ENCODE measurements at regions not wholly inside any gene's neighbourhood (a gene's known extent, or its start where the extent isn't known, plus 50 kb on each side); places are given as distances from the start of the nearest gene placed in this dataset.

DNA sequence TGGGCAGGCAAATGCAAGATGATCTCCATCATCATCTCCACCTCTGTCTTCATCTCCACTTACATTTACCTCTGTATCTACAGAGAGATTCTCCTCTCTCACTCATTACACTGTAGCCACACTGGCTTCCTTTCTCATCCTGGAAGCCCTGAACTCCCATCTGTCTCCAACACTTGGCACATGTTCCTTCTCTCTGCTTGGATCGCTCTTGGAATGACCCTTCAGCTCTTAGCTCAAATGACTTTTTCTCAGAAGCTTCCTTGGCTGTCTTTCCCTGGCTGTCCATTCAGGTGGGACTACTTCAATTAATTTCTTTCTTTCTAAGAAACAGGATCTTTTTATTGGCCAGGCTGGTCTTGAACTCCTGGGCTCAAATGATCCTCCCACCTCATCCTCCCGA is 120.0 kb upstream of the KLF4 start:
- Histone ChIP-seq H3K36me3 (ENCODE audit: insufficient read depth, low read length) (no peaks in the 10 kb centered on the region), H3K9ac (ENCODE audit: low read length) (no peak overlapping the region), H3K4me3 (ENCODE audit: low read depth in 1 of 2, low read length in 2 of 2) (no peak overlapping the region), H3K4me1 (ENCODE audit: insufficient read depth, low read length) (no peaks in the 10 kb centered on the region), H3K27me3 (ENCODE audit: control insufficient read depth in 1 of 2, insufficient read depth in 2 of 2, low read length in 2 of 2) (no peaks in the 10 kb centered on the region), H3K9me3 (ENCODE audit: low read length) (no peaks in the 10 kb centered on the region), H3K27ac (ENCODE audit: low read depth, low read length) (no peak overlapping the region)

DNA sequence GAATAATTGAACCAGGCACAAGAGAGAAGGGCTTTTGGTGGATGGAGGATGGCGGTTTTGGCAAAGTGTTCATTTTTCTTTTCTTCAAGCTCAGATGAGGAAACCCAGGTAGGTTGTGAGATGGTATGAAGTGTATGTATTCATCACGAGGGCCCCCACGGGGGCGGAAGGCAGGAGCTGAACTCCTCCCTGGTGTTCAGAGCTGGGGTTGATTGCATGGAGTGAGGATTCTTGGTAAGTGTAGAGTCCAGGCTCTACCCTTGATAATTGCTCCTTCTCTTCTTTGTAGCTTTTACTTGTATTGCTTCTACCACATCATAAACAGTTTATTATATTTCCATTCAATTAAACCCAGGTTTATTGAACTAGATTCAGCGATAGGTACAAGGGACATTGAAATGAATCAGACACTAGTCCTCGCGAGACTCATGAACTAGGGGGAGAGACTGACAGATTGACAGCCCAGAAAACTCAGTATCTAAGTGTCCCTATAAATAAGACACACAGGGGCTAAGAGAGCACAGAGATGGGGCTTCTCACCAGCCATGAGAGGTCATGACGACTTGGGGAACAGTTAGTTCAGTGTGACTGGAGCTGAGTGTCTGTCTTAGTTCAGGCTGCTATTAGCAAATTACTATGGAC is 116.7 kb upstream of the KLF4 start:
- H3K4me3 ChIP-seq (ENCODE audit: low read depth in 1 of 2, low read length in 2 of 2): no peak overlapping the region
- no peak overlapping the region for H3K27ac ChIP-seq (ENCODE audit: low read depth, low read length)

DNA sequence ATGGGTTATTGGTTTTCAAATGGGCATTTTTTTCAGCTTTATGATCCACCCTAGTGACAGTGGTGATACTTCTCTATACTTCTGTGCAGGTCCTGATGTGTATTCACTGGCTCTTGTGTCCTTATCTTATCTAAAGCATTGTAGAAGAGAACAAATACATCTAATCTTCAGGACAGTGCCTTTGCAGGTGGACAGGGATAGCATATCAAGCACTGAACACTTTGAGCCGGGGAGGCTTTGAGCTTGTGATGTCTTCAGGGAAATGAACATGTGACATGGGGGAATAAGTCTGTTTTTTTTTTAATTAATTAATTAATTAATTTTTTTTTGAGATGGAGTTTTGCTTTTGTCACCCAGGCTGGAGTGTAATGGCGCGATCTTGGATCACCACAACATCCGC is 115.5 kb upstream of the KLF4 start:
- H3K4me1 ChIP-seq (ENCODE audit: insufficient read depth, low read length): peaks cover 5% of the 10 kb centered on the region
- H3K27me3 ChIP-seq (ENCODE audit: control insufficient read depth in 1 of 2, insufficient read depth in 2 of 2, low read length in 2 of 2): no peaks in the 10 kb centered on the region
- H3K9ac ChIP-seq (ENCODE audit: low read length): no peak overlapping the region
- no peaks in the 10 kb centered on the region for H3K9me3 ChIP-seq (ENCODE audit: low read length)
- no peaks in the 10 kb centered on the region for H3K36me3 ChIP-seq (ENCODE audit: insufficient read depth, low read length)
- no peak overlapping the region for H3K27ac ChIP-seq (ENCODE audit: low read depth, low read length)
- no peak overlapping the region for H3K4me3 ChIP-seq (ENCODE audit: low read depth in 1 of 2, low read length in 2 of 2)

More for the DNA sequence above, 116.7 kb upstream of the KLF4 start:
- no peaks in the 10 kb centered on the region for H3K4me1 ChIP-seq (ENCODE audit: insufficient read depth, low read length)
- no peaks in the 10 kb centered on the region for H3K36me3 ChIP-seq (ENCODE audit: insufficient read depth, low read length)
- H3K27me3 ChIP-seq (ENCODE audit: control insufficient read depth in 1 of 2, insufficient read depth in 2 of 2, low read length in 2 of 2): no peaks in the 10 kb centered on the region
- no peaks in the 10 kb centered on the region for H3K9me3 ChIP-seq (ENCODE audit: low read length)
- H3K9ac ChIP-seq (ENCODE audit: low read length): no peak overlapping the region

DNA sequence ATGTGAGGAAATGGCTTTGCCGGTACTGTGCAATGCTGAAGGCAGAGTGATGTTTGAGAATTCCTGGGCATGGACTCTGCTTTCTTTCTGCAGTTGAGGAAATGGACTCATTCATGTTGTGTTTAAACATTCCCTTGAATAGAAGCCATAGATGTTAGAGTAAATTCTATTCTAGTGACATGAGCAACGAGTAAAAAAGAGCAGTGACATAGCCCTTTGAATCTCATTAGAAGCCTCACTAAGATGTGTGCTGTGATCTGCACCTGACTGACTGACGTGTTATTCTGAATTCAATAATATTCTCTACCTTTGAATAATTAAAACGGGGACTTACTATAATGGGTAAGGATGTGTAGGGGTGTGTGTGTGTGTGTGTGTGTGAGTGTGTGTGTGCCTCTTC is 113.7 kb upstream of the KLF4 start:
- H3K9ac ChIP-seq (ENCODE audit: low read length): no peak overlapping the region
- no peaks in the 10 kb centered on the region for H3K36me3 ChIP-seq (ENCODE audit: insufficient read depth, low read length)
- no peak overlapping the region for H3K27ac ChIP-seq (ENCODE audit: low read depth, low read length)
- no peaks in the 10 kb centered on the region for H3K27me3 ChIP-seq (ENCODE audit: control insufficient read depth in 1 of 2, insufficient read depth in 2 of 2, low read length in 2 of 2)
- peaks cover 5% of the 10 kb centered on the region for H3K4me1 ChIP-seq (ENCODE audit: insufficient read depth, low read length)
- H3K9me3 ChIP-seq (ENCODE audit: low read length): no peaks in the 10 kb centered on the region
- no peak overlapping the region for H3K4me3 ChIP-seq (ENCODE audit: low read depth in 1 of 2, low read length in 2 of 2)

GRCh38 chr9:107600060-107600573 is 110.5 kb upstream of the KLF4 start:
- H3K4me3 ChIP-seq (ENCODE audit: low read depth in 1 of 2, low read length in 2 of 2): no peak overlapping the region
- H3K36me3 ChIP-seq (ENCODE audit: insufficient read depth, low read length): no peaks in the 10 kb centered on the region
- H3K9me3 ChIP-seq (ENCODE audit: low read length): no peaks in the 10 kb centered on the region
- H3K9ac ChIP-seq (ENCODE audit: low read length): no peak overlapping the region
- peaks cover 5% of the 10 kb centered on the region for H3K4me1 ChIP-seq (ENCODE audit: insufficient read depth, low read length)
- no peak overlapping the region for H3K27ac ChIP-seq (ENCODE audit: low read depth, low read length)
- H3K27me3 ChIP-seq (ENCODE audit: control insufficient read depth in 1 of 2, insufficient read depth in 2 of 2, low read length in 2 of 2): no peaks in the 10 kb centered on the region

DNA sequence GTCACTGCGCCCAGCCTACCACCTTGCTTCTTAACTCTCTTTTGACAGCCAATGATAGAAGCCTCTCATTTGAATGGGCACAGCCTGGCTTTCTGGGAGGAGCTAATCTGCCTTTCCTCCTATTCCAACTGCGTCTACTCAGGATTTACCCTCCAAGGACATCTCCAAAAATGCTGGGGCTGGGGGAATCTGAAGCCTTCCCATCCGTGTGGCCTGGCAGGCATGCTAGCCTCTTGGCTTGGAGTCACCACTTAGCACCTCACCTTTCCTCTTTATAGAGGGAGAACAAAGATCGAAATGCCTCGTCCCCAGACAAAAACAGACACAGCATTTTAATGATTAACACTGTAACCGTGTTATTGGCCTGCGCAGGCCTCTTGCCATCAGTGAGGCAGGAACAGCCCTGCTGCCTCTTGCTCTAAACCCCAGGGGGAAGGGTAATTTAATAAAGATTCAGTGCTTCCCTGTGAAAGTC is 108.2 kb upstream of the KLF4 start:
- H3K27me3 ChIP-seq (ENCODE audit: control insufficient read depth in 1 of 2, insufficient read depth in 2 of 2, low read length in 2 of 2): no peaks in the 10 kb centered on the region
- H3K9ac ChIP-seq (ENCODE audit: low read length): no peak overlapping the region
- H3K36me3 ChIP-seq (ENCODE audit: insufficient read depth, low read length): no peaks in the 10 kb centered on the region
- H3K9me3 ChIP-seq (ENCODE audit: low read length): no peaks in the 10 kb centered on the region
- H3K4me1 ChIP-seq (ENCODE audit: insufficient read depth, low read length): peaks cover 5% of the 10 kb centered on the region
- H3K4me3 ChIP-seq (ENCODE audit: low read depth in 1 of 2, low read length in 2 of 2): no peak overlapping the region
- H3K27ac ChIP-seq (ENCODE audit: low read depth, low read length): no peak overlapping the region

DNA sequence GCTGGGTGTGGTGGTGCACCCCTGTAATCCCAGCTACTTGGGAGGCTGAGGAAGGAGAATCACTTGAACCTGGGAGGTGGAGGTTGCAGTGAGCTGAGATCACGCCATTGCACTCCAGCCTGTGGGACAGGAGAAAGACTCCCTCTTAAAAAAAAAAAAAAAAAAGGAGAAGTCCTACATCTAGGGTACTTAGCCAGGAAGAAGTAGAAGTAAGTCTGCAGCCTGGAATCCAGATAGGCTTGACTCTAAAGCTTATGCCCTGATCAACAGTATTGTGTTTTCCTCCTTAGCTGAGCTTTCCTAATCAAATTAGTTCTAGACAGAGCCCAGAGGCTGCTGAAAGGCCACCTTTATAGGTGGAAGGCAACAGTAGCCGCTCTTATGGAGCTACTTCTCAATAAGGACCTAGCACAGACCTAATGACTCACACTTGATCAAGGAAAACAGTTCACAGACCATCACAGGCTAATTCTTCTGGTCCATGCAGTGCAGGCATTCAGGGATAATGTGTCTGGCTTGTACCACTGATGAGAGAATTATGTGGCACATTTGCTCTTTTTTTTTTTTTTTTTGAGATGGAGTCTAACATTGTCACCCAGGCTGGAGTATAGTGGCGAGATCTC is 105.5 kb upstream of the KLF4 start:
- no peak overlapping the region for H3K9ac ChIP-seq (ENCODE audit: low read length)
- no peaks in the 10 kb centered on the region for H3K4me1 ChIP-seq (ENCODE audit: insufficient read depth, low read length)

DNA sequence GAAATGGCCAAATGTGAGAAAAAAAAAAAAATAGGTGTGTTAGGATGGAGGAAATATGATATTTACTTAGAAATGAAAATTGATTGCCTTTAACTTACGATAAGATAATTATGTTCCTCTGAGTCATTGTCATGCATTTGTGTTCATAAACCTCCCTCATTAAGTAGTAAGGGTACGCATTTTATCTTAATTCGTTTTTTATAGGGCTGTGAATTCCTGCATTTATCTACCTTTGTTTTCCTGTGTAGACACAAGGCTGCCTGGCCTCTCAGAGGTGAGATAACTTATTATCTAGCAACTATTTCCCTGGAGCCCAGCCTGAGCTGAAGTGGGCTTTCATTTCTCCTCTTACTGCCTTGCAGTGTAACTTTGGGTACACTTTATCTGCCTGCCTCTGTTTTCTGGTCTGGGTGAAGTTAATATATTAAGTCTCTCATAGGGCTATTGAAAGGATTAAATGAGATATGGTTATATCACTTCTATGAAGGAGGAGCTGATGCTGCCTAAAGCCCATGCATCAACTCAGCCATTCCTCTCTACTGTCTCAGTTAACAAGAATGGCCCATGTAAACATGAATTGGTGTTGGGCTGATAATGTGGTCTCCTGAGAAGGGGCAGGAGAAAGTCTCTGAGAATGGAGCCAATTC is 103.8 kb upstream of the KLF4 start:
- no peak overlapping the region for H3K9ac ChIP-seq (ENCODE audit: low read length)

More for the DNA sequence above, 105.5 kb upstream of the KLF4 start:
- H3K4me3 ChIP-seq (ENCODE audit: low read depth in 1 of 2, low read length in 2 of 2): no peak overlapping the region
- H3K27me3 ChIP-seq (ENCODE audit: control insufficient read depth in 1 of 2, insufficient read depth in 2 of 2, low read length in 2 of 2): no peaks in the 10 kb centered on the region
- H3K27ac ChIP-seq (ENCODE audit: low read depth, low read length): no peak overlapping the region
- H3K36me3 ChIP-seq (ENCODE audit: insufficient read depth, low read length): no peaks in the 10 kb centered on the region
- no peaks in the 10 kb centered on the region for H3K9me3 ChIP-seq (ENCODE audit: low read length)

GRCh38 chr9:107592424-107592823 is 102.9 kb upstream of the KLF4 start:
- no peak overlapping the region for H3K27ac ChIP-seq (ENCODE audit: low read depth, low read length)
- no peaks in the 10 kb centered on the region for H3K9me3 ChIP-seq (ENCODE audit: low read length)
- no peak overlapping the region for H3K4me3 ChIP-seq (ENCODE audit: low read depth in 1 of 2, low read length in 2 of 2)
- H3K9ac ChIP-seq (ENCODE audit: low read length): no peak overlapping the region
- no peaks in the 10 kb centered on the region for H3K36me3 ChIP-seq (ENCODE audit: insufficient read depth, low read length)
- H3K4me1 ChIP-seq (ENCODE audit: insufficient read depth, low read length): no peaks in the 10 kb centered on the region
- H3K27me3 ChIP-seq (ENCODE audit: control insufficient read depth in 1 of 2, insufficient read depth in 2 of 2, low read length in 2 of 2): no peaks in the 10 kb centered on the region

More for the DNA sequence above, 103.8 kb upstream of the KLF4 start:
- Histone ChIP-seq H3K9me3 (ENCODE audit: low read length) (no peaks in the 10 kb centered on the region), H3K4me3 (ENCODE audit: low read depth in 1 of 2, low read length in 2 of 2) (no peak overlapping the region), H3K36me3 (ENCODE audit: insufficient read depth, low read length) (no peaks in the 10 kb centered on the region), H3K27ac (ENCODE audit: low read depth, low read length) (no peak overlapping the region), H3K27me3 (ENCODE audit: control insufficient read depth in 1 of 2, insufficient read depth in 2 of 2, low read length in 2 of 2) (no peaks in the 10 kb centered on the region), H3K4me1 (ENCODE audit: insufficient read depth, low read length) (no peaks in the 10 kb centered on the region)

DNA sequence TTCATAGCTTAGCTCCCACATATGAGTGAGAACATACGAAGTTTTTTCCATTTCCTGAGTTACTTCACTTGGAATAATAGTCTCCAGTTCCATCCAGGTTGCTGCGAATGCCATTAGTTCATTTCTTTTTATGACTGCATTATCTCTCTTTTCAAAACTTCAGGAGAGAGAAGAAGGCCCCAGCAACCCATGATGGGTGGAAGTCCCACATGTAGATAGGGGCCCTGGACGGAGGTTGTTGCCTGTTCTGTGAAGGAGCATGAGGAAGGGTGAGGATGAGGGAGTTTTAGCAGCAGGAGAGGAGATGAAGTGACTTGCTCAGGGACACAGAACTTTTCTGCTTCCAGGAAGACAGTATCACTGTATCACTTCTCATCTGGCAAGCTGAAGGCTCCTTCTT is 102.2 kb upstream of the KLF4 start:
- Histone ChIP-seq H3K27ac (ENCODE audit: low read depth, low read length) (no peak overlapping the region), H3K27me3 (ENCODE audit: control insufficient read depth in 1 of 2, insufficient read depth in 2 of 2, low read length in 2 of 2) (no peaks in the 10 kb centered on the region), H3K36me3 (ENCODE audit: insufficient read depth, low read length) (no peaks in the 10 kb centered on the region), H3K9ac (ENCODE audit: low read length) (no peak overlapping the region), H3K4me3 (ENCODE audit: low read depth in 1 of 2, low read length in 2 of 2) (no peak overlapping the region), H3K9me3 (ENCODE audit: low read length) (no peaks in the 10 kb centered on the region), H3K4me1 (ENCODE audit: insufficient read depth, low read length) (no peaks in the 10 kb centered on the region)

GRCh38 chr9:107588393-107588792 is 98.8 kb upstream of the KLF4 start:
- Histone ChIP-seq H3K4me3 (ENCODE audit: low read depth in 1 of 2, low read length in 2 of 2) (no peak overlapping the region), H3K27me3 (ENCODE audit: control insufficient read depth in 1 of 2, insufficient read depth in 2 of 2, low read length in 2 of 2) (no peaks in the 10 kb centered on the region), H3K27ac (ENCODE audit: low read depth, low read length) (no peak overlapping the region), H3K36me3 (ENCODE audit: insufficient read depth, low read length) (no peaks in the 10 kb centered on the region), H3K4me1 (ENCODE audit: insufficient read depth, low read length) (no peaks in the 10 kb centered on the region), H3K9me3 (ENCODE audit: low read length) (no peaks in the 10 kb centered on the region), H3K9ac (ENCODE audit: low read length) (no peak overlapping the region)

Measured in muscle layer of colon (tissue), 2 donors.